ENCODE measurements at regions not wholly inside any gene's neighbourhood (a gene's known extent, or its start where the extent isn't known, plus 50 kb on each side); places are given as distances from the start of the nearest gene placed in this dataset.

GRCh38 chr1:115426956-115427355 lies 88.9 kb upstream of the NGF start:
- no peaks in the 10 kb centered on the region for H3K4me1 ChIP-seq (ENCODE audit: insufficient read depth, low read length)

More at GRCh38 chr1:115426956-115427355, 88.9 kb upstream of the NGF start:
- H3K23me2 ChIP-seq (ENCODE audit: insufficient read length, low read depth, low read length, poor library complexity, severe bottlenecking) = no peaks in the 10 kb centered on the region
- H3K56ac ChIP-seq (ENCODE audit: insufficient read length, low read depth, low read length) = no peak overlapping the region
- no peak overlapping the region for H2BK5ac ChIP-seq (ENCODE audit: insufficient read length, low read length)
- H3K27me3 ChIP-seq (ENCODE audit: insufficient read depth, low read length) = no peaks in the 10 kb centered on the region
- no peak overlapping the region for H3K18ac ChIP-seq (ENCODE audit: insufficient read length, low read depth, low read length)
- H3K23ac ChIP-seq (ENCODE audit: insufficient read length, low read depth, low read length) = no peak overlapping the region
- no peak overlapping the region for H2AK5ac ChIP-seq (ENCODE audit: insufficient read length, low read length)
- no peaks in the 10 kb centered on the region for H3K9me3 Mint-ChIP-seq
- no peak overlapping the region for H3K4me3 Mint-ChIP-seq
- no peak overlapping the region for H3K9ac ChIP-seq (ENCODE audit: extremely low read depth, insufficient read length, low read length)
- H3K36me3 Mint-ChIP-seq (ENCODE audit: insufficient read depth in 1 of 3, low read depth in 3 of 3) = no peaks in the 10 kb centered on the region
- H2BK12ac ChIP-seq (ENCODE audit: insufficient read length, low read depth, low read length) = no peak overlapping the region
- TF ChIP-seq CTCF (conservative IDR thresholded peaks at IDR 0.05) = no peak
- no peak overlapping the region for H4K91ac ChIP-seq (ENCODE audit: insufficient read length, low read depth, low read length)
- no peak for DNase-seq
- WGBS (ENCODE audit: extremely low coverage, insufficient read length, low lambda C conversion rate) = no CpG with 5 or more reads among the region's 5 CpGs
- no peaks in the 10 kb centered on the region for H3K4me1 Mint-ChIP-seq
- no peak overlapping the region for H4K5ac ChIP-seq (ENCODE audit: insufficient read length, low read depth, low read length)
- no peaks in the 10 kb centered on the region for H3K9me3 ChIP-seq (ENCODE audit: control insufficient read depth, low read depth, low read length)
- H3K14ac ChIP-seq (ENCODE audit: insufficient read depth, low read length) = no peak overlapping the region
- H3K4me2 ChIP-seq (ENCODE audit: insufficient read depth, insufficient read length, low read length) = no peak overlapping the region
- H3K79me2 ChIP-seq (ENCODE audit: insufficient read depth, low read length) = no peaks in the 10 kb centered on the region
- H2BK15ac ChIP-seq (ENCODE audit: low read depth, low read length) = no peak overlapping the region
- no peaks in the 10 kb centered on the region for H4K20me1 ChIP-seq (ENCODE audit: control insufficient read depth, insufficient read depth, insufficient read length)
- no peaks in the 10 kb centered on the region; the same call in 1 of the 2 replicates for H3K27me3 Mint-ChIP-seq (ENCODE audit: low read depth)
- no peak overlapping the region for H4K8ac ChIP-seq (replicated peaks; ENCODE audit: insufficient read length, low read depth, low read length)
- H3K27ac Mint-ChIP-seq = no peak overlapping the region
- no peak overlapping the region for H3T11ph ChIP-seq (ENCODE audit: low read length)
- H3K27ac ChIP-seq (ENCODE audit: insufficient read length, low read depth, low read length) = no peak overlapping the region
- no peak overlapping the region for H3K4ac ChIP-seq (ENCODE audit: low read depth, low read length)
- H2BK20ac ChIP-seq (ENCODE audit: low read depth, low read length, poor library complexity, severe bottlenecking) = no peak overlapping the region
- no peaks in the 10 kb centered on the region for H3K79me1 ChIP-seq (ENCODE audit: insufficient read depth, low read depth, low read length, poor library complexity, severe bottlenecking)
- no peak overlapping the region for H2AFZ ChIP-seq (ENCODE audit: low read length)
- no peak overlapping the region for H2BK120ac ChIP-seq (ENCODE audit: low read depth, low read length, poor library complexity, severe bottlenecking)

All from H9 (cell line).